Mesenchymal stem cell (in vitro differentiated cells and primary cell): ENCODE measurements at regions not wholly inside any gene's neighbourhood (a gene's known extent, or its start where the extent isn't known, plus 50 kb on each side); places are given as distances from the start of the nearest gene placed in this dataset.

Experiments
- DNase-seq: peaks from one replicate; pipeline ENCODE4 v3.0.0-alpha.2; 2013
- H2AFZ ChIP-seq: one replicate; pipeline ENCODE4 v1.6.1; 2013; ENCODE audit warnings: low read depth, mild to moderate bottlenecking, control low read depth, inconsistent platforms, low read length, moderate library complexity
- H2AK5ac ChIP-seq: 2 replicates; pipeline ENCODE4 v1.6.1; 2013; ENCODE audit warnings: low read length, moderate library complexity, mild to moderate bottlenecking, inconsistent platforms; ENCODE audit not compliant: severe bottlenecking
- H2BK120ac ChIP-seq: one replicate; pipeline ENCODE4 v1.6.1; 2013; ENCODE audit warnings: low read depth, mild to moderate bottlenecking, inconsistent platforms, low read length, moderate library complexity
- H2BK12ac ChIP-seq, 2 experiments: one replicate each; pipeline ENCODE4 v1.6.1; 2013; ENCODE audit warnings: inconsistent platforms in 2 of 2, low read length in 2 of 2, mild to moderate bottlenecking in 2 of 2, moderate library complexity in 2 of 2, control low read depth in 1 of 2
- H2BK15ac ChIP-seq: one replicate; pipeline ENCODE4 v1.6.1; 2013; ENCODE audit warnings: mild to moderate bottlenecking, low read depth, inconsistent platforms; ENCODE audit not compliant: poor library complexity, severe bottlenecking
- H2BK5ac ChIP-seq: 2 replicates; pipeline ENCODE4 v1.6.1; 2013; ENCODE audit warnings: low read depth, mild to moderate bottlenecking, low read length, control low read depth, inconsistent platforms; ENCODE audit not compliant: poor library complexity, severe bottlenecking
- H3K14ac ChIP-seq, 2 experiments: one replicate each; pipeline ENCODE4 v1.6.1; 2013; ENCODE audit warnings: inconsistent platforms in 2 of 2, low read length in 2 of 2, control low read depth in 1 of 2, mild to moderate bottlenecking in 1 of 2, moderate library complexity in 1 of 2
- H3K18ac ChIP-seq, 2 experiments: one replicate each; pipeline ENCODE4 v1.6.1; 2013; ENCODE audit warnings: inconsistent platforms in 2 of 2, low read length in 2 of 2, control low read depth in 1 of 2, low read depth in 1 of 2, mild to moderate bottlenecking in 1 of 2
- H3K23ac ChIP-seq, 2 experiments: one replicate each; pipeline ENCODE4 v1.6.1; 2013; ENCODE audit warnings: inconsistent platforms in 2 of 2, low read length in 2 of 2, mild to moderate bottlenecking in 2 of 2, moderate library complexity in 2 of 2, control low read depth in 1 of 2
- H3K27ac ChIP-seq: 2 replicates; pipeline ENCODE4 v1.5.1; 2013; ENCODE audit warnings: mild to moderate bottlenecking, moderate library complexity, low read length, control low read depth, inconsistent platforms; ENCODE audit not compliant: poor library complexity, severe bottlenecking
- H3K27me3 ChIP-seq, 2 experiments: 2 replicates each; pipeline versions ENCODE4 v1.6.1 to v1.7.0; 2013; ENCODE audit warnings: low read length in 2 of 2, mild to moderate bottlenecking in 2 of 2, moderate library complexity in 2 of 2, control low read depth in 1 of 2, inconsistent platforms in 1 of 2; ENCODE audit not compliant: control insufficient read depth in 1 of 2, insufficient read depth in 1 of 2
- H3K36me3 ChIP-seq, 2 experiments: 2 replicates each; pipeline versions ENCODE4 v1.6.1 to v1.7.0; 2013; ENCODE audit warnings: low read length in 2 of 2, control low read depth in 1 of 2, inconsistent platforms in 1 of 2, low read depth in 1 of 2, mild to moderate bottlenecking in 1 of 2; ENCODE audit not compliant: insufficient read depth in 2 of 2, control insufficient read depth in 1 of 2
- H3K4ac ChIP-seq, 2 experiments: one replicate each; pipeline ENCODE4 v1.6.1; 2013; ENCODE audit warnings: inconsistent platforms in 2 of 2, low read length in 2 of 2, mild to moderate bottlenecking in 2 of 2, moderate library complexity in 2 of 2, control low read depth in 1 of 2, low read depth in 1 of 2
- H3K4me1 ChIP-seq: 2 replicates; pipeline ENCODE4 v1.6.1; 2013; ENCODE audit warnings: low read depth, low read length, control low read depth; ENCODE audit not compliant: control insufficient read depth, insufficient read depth
- H3K4me2 ChIP-seq: 2 replicates; pipeline ENCODE4 v1.6.1; 2013; ENCODE audit warnings: low read length, mild to moderate bottlenecking, inconsistent platforms; ENCODE audit not compliant: poor library complexity, severe bottlenecking
- H3K4me3 ChIP-seq, 2 experiments: 2 replicates each; pipeline versions ENCODE4 v1.5.1 to v1.7.0; 2013; ENCODE audit warnings: low read length in 2 of 2, mild to moderate bottlenecking in 2 of 2, control low read depth in 1 of 2, low read depth in 1 of 2; ENCODE audit not compliant: insufficient read depth in 1 of 2
- H3K79me1 ChIP-seq: replicated peaks from 2 replicates; pipeline ENCODE4 v1.6.1; 2013; ENCODE audit warnings: mild to moderate bottlenecking, control low read depth, low read length, inconsistent platforms; ENCODE audit not compliant: poor library complexity, severe bottlenecking
- H3K9ac ChIP-seq: 2 replicates; pipeline ENCODE4 v1.7.0; 2013; ENCODE audit warnings: mild to moderate bottlenecking, low read length, moderate library complexity
- H3K9me3 ChIP-seq: 2 replicates; pipeline ENCODE4 v1.7.0; 2013; ENCODE audit warnings: mild to moderate bottlenecking, low read length; ENCODE audit not compliant: control insufficient read depth
- H4K8ac ChIP-seq: one replicate; pipeline ENCODE4 v1.6.1; 2013; ENCODE audit warnings: inconsistent platforms, mild to moderate bottlenecking, low read length, moderate library complexity
- H4K91ac ChIP-seq: one replicate; pipeline ENCODE4 v1.6.1; 2013; ENCODE audit warnings: mild to moderate bottlenecking, low read length, inconsistent platforms
- WGBS: methylation state at CpG from one replicate; pipeline ENCODE4 v1.1.7; 2013; ENCODE audit warnings: mixed read lengths; 5-methylcytosine and 5-hydroxymethylcytosine counted together

DNA sequence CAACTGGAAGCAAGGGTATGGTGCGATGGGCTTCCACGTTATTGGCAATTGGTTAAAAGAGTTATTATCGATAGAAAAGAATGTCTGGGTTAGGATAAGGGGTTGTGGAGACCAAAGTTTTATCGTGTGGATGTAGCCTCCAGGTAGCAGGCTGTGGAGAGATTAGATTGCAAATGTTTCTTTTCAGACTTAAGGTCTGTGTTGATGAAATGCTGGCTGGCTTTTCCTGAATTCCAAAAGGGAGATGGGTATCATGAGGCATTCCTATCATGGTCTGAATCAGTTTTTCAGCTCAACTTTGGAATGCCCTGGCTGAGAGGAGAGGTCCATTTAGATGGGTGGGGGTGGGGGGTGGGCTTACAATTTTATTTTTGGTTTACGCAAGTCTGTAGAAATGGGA lies 395.0 kb upstream of the RBFOX1 start:
- no peak overlapping the region for H2AK5ac ChIP-seq
- peaks cover 3% of the 10 kb centered on the region for H3K9me3 ChIP-seq
- H4K91ac ChIP-seq, result no peak overlapping the region
- H2BK5ac ChIP-seq, result no peak overlapping the region
- H3K36me3 ChIP-seq, result no peaks in the 10 kb centered on the region
- H4K8ac ChIP-seq, result no peak overlapping the region
- H3K9ac ChIP-seq, result no peak overlapping the region
- H3K23ac ChIP-seq, result no peak overlapping the region
- no peak overlapping the region for H2BK12ac ChIP-seq
- H3K79me1 ChIP-seq, result no peaks in the 10 kb centered on the region
- H2AFZ ChIP-seq, result no peak overlapping the region
- H3K14ac ChIP-seq, result no peak overlapping the region
- H3K27ac ChIP-seq, result no peak overlapping the region
- whole genome bisulfite sequencing, result 70% methylated on average over 4 of the region's 5 CpGs
- no peak overlapping the region for H3K4me3 ChIP-seq
- no peak overlapping the region for H2BK120ac ChIP-seq
- no peak overlapping the region for H3K18ac ChIP-seq
- no peak overlapping the region for H2BK15ac ChIP-seq
- no peaks in the 10 kb centered on the region for H3K27me3 ChIP-seq
- H3K4me2 ChIP-seq, result no peak overlapping the region
- no peak for DNase-seq
- no peak overlapping the region for H3K4ac ChIP-seq
- no peaks in the 10 kb centered on the region for H3K4me1 ChIP-seq

DNA sequence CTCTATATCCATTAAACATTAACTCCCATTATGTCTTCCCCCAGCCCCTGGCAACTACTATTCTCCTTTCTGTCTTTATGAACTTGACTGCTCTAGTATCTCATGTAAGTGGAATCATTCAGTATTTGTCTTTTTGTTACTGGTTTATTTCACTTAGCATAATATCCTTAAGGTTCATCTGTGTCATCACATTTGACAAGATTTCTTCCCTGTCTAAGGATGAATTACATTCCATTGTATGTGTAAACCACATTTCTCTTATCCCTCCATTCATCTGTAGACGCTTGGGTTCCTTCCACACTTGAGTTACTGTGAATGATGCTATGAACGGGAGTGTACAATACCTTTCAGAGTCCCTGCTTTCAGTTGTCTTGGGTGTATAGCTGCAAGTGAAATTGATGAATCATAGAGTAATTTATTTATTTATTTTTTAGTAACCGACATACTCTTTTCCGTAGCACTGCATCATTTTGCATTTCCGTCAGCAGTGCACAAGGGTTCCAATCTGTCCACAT lies 399.7 kb upstream of the RBFOX1 start:
- Histone ChIP-seq H2BK120ac (no peak overlapping the region), H2BK15ac (no peak overlapping the region), H3K36me3 (no peaks in the 10 kb centered on the region), H3K4me1 (no peaks in the 10 kb centered on the region), H3K9me3 (peaks cover 6% of the 10 kb centered on the region), H3K9ac (no peak overlapping the region), H3K27ac (no peak overlapping the region), H2AK5ac (no peak overlapping the region), H3K79me1 (no peaks in the 10 kb centered on the region), H3K4ac (no peak overlapping the region), H2AFZ (no peak overlapping the region), H3K18ac (no peak overlapping the region), H3K14ac (no peak overlapping the region), H3K4me2 (no peak overlapping the region), H2BK5ac (no peak overlapping the region), H2BK12ac (no peak overlapping the region), H3K27me3 (no peaks in the 10 kb centered on the region), H4K8ac (no peak overlapping the region), H3K23ac (no peak overlapping the region), H3K4me3 (no peak overlapping the region), H4K91ac (no peak overlapping the region)
- WGBS, result 96% methylated on average over 3 of the region's 5 CpGs
- DNase-seq, result no peak

DNA sequence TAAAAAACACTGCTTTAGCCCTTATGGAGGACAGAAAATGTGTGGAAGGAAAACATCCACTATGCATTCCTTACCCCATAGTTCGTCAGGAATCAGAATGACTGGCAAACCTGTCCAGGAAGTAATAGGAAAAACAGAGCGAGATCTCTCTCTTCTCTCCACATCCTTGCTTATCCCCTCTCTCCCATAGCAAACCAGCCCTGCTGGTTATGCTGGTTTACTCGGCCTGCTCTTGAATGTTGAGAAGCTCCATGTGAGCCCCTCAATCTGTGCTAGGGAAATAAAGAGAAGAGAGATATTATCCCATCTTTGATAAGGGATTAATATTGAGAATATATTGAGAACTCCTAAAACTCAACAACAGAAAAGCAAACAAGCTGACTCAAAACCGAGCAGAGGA lies 402.8 kb upstream of the RBFOX1 start:
- Histone ChIP-seq H2AFZ (no peak overlapping the region), H4K91ac (no peak overlapping the region), H3K4ac (no peak overlapping the region), H3K36me3 (no peaks in the 10 kb centered on the region), H2AK5ac (no peak overlapping the region), H2BK5ac (no peak overlapping the region), H4K8ac (no peak overlapping the region), H3K9me3 (peaks cover 6% of the 10 kb centered on the region), H3K9ac (no peak overlapping the region), H2BK12ac (no peak overlapping the region), H3K79me1 (no peaks in the 10 kb centered on the region), H3K14ac (no peak overlapping the region), H3K4me3 (no peak overlapping the region), H3K4me2 (no peak overlapping the region), H3K27me3 (no peaks in the 10 kb centered on the region), H2BK15ac (no peak overlapping the region), H2BK120ac (no peak overlapping the region), H3K4me1 (no peaks in the 10 kb centered on the region), H3K23ac (no peak overlapping the region), H3K18ac (no peak overlapping the region), H3K27ac (no peak overlapping the region)
- no peak for DNase-seq
- 72% methylated on average over 4 of the region's 4 CpGs for WGBS

DNA sequence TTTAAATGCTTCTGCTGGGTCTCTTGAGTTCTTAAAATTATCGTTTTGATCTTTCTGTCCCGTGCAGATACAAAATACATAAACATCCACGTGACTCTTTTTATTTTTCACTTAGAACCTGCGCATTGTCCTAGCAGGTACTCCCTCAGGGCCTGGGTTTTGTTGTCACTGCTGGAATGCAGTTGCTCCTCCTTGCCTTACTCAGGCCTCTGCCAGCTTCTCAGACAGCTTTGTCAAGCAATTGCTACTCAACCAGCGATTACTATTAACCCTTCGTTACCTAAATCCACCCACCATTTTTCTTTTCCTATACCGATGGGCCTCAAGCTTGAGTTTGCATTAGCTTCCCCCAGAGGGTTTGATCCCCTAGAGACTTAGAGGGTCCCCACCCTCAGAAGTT lies 405.9 kb upstream of the RBFOX1 start:
- Histone ChIP-seq H2BK12ac (no peak overlapping the region), H4K8ac (no peak overlapping the region), H4K91ac (no peak overlapping the region), H3K4me3 (no peak overlapping the region), H3K4me2 (no peak overlapping the region), H3K36me3 (no peaks in the 10 kb centered on the region), H2AK5ac (no peak overlapping the region), H3K9ac (no peak overlapping the region), H2BK5ac (no peak overlapping the region), H3K23ac (no peak overlapping the region), H2AFZ (no peak overlapping the region), H3K79me1 (no peaks in the 10 kb centered on the region), H3K27ac (no peak overlapping the region), H2BK15ac (no peak overlapping the region), H2BK120ac (no peak overlapping the region), H3K14ac (no peak overlapping the region), H3K9me3 (no peaks in the 10 kb centered on the region), H3K18ac (no peak overlapping the region), H3K4ac (no peak overlapping the region), H3K4me1 (no peaks in the 10 kb centered on the region), H3K27me3 (no peaks in the 10 kb centered on the region)
- no peak for DNase-seq
- WGBS, result 36% methylated on average over 7 of the region's 7 CpGs
